ENCODE measurements at regions not wholly inside any gene's neighbourhood (a gene's known extent, or its start where the extent isn't known, plus 50 kb on each side); places are given as distances from the start of the nearest gene placed in this dataset.

GRCh38 chr9:109941771-109942170, 161.8 kb downstream of the PALM2AKAP2 start:
- peaks cover 11% of the 10 kb centered on the region for H3K4me1 ChIP-seq (ENCODE audit: control insufficient read depth, insufficient read depth, low read length, unreplicated experiment)
- no peaks in the 10 kb centered on the region for H3K79me2 ChIP-seq (ENCODE audit: control insufficient read depth, insufficient read depth, low read length, unreplicated experiment)
- no peak overlapping the region for H2AFZ ChIP-seq (ENCODE audit: low read length, unreplicated experiment)
- no peak overlapping the region for H3K4me3 ChIP-seq (ENCODE audit: low read depth, low read length)
- no peak overlapping the region for H3K27ac ChIP-seq (ENCODE audit: low read depth, low read length)
- H3K27me3 ChIP-seq (ENCODE audit: insufficient read depth, low read length), result no peaks in the 10 kb centered on the region
- peaks cover 6% of the 10 kb centered on the region; the same call in 1 of the 2 replicates for H3K36me3 ChIP-seq (ENCODE audit: insufficient read depth, low read length)

- H3K4me3 ChIP-seq (ENCODE audit: low read depth, low read length), result no peak overlapping the region
Measured at GRCh38 chr9:109945573-109945972, 165.6 kb downstream of the PALM2AKAP2 start.

DNA sequence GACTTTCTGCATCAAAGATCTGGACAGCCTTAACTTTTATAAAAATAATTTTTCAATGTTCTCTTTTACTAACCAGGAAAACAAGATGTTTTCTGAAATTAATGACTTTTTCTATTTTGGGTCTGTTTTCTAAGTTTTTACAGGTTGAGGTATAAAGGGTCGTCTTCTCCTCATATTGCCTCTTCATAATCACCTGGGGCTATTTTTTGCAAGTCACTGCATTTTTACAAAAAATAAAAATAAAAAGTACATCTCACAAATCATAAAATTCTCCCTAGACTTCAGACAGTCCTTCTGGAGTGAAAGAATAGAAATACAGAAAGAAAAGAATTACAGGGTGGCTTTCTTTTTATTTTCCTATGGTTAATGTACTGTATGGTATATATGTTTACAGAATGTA, 168.5 kb downstream of the PALM2AKAP2 start:
- H3K79me2 ChIP-seq (ENCODE audit: control insufficient read depth, insufficient read depth, low read length, unreplicated experiment), result no peaks in the 10 kb centered on the region
- no peaks in the 10 kb centered on the region for H3K36me3 ChIP-seq (ENCODE audit: insufficient read depth, low read length)
- peaks cover 11% of the 10 kb centered on the region for H3K4me1 ChIP-seq (ENCODE audit: control insufficient read depth, insufficient read depth, low read length, unreplicated experiment)
- H2AFZ ChIP-seq (ENCODE audit: low read length, unreplicated experiment), result no peak overlapping the region
- H3K27ac ChIP-seq (ENCODE audit: low read depth, low read length), result no peak overlapping the region
- H3K4me3 ChIP-seq (ENCODE audit: low read depth, low read length), result no peak overlapping the region
- no peaks in the 10 kb centered on the region for H3K27me3 ChIP-seq (ENCODE audit: insufficient read depth, low read length)

More at GRCh38 chr9:109945573-109945972, 165.6 kb downstream of the PALM2AKAP2 start:
- Histone ChIP-seq H2AFZ (ENCODE audit: low read length, unreplicated experiment) (no peak overlapping the region), H3K27ac (ENCODE audit: low read depth, low read length) (no peak overlapping the region), H3K36me3 (ENCODE audit: insufficient read depth, low read length) (peaks cover 6% of the 10 kb centered on the region; the same call in 1 of the 2 replicates), H3K4me1 (ENCODE audit: control insufficient read depth, insufficient read depth, low read length, unreplicated experiment) (peaks cover 11% of the 10 kb centered on the region), H3K79me2 (ENCODE audit: control insufficient read depth, insufficient read depth, low read length, unreplicated experiment) (no peaks in the 10 kb centered on the region), H3K27me3 (ENCODE audit: insufficient read depth, low read length) (no peaks in the 10 kb centered on the region)

DNA sequence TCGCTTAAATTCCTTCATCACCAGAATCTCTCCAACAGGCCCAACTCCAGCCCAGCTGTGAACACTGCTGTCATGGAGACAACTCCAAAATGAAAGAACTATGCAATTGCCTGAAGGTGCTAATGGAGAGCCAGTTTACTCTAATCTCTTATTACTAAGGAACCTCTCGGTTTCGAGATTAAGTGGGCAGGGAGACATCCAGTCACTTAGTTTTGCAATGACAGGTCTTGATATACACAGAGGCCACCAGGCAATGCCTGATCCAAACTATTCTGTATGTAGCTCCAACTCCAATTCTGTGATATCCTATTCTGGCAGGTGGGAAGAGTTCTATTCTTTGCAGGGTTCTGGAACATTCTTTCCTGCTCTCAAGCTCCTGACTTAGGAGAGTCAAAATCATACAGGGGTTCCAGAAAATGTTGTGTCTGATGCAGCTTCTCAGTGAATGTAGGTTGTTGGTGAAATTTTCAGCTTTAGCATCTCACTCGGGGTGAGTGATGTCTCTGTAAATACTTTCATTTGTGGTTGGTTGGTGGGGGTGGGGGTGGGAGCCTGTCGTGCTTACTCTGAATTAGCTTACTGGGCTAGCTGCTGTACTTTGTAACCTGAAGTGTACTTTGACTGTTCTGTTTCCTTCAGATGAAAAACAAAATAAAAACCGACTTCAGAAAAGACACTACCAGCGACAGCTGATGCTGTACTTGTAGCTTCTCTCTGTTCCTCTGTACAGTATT, 170.9 kb downstream of the PALM2AKAP2 start:
- Histone ChIP-seq H3K4me1 (ENCODE audit: control insufficient read depth, insufficient read depth, low read length, unreplicated experiment) (peaks cover 1% of the 10 kb centered on the region), H2AFZ (ENCODE audit: low read length, unreplicated experiment) (no peak overlapping the region)

GRCh38 chr9:109953300-109953699, 173.3 kb downstream of the PALM2AKAP2 start:
- no peaks in the 10 kb centered on the region for H3K79me2 ChIP-seq (ENCODE audit: control insufficient read depth, insufficient read depth, low read length, unreplicated experiment)
- no peak overlapping the region for H2AFZ ChIP-seq (ENCODE audit: low read length, unreplicated experiment)
- no peaks in the 10 kb centered on the region for H3K4me1 ChIP-seq (ENCODE audit: control insufficient read depth, insufficient read depth, low read length, unreplicated experiment)
- H3K27me3 ChIP-seq (ENCODE audit: insufficient read depth, low read length), result no peaks in the 10 kb centered on the region
- no peaks in the 10 kb centered on the region for H3K36me3 ChIP-seq (ENCODE audit: insufficient read depth, low read length)
- H3K27ac ChIP-seq (ENCODE audit: low read depth, low read length), result no peak overlapping the region
- H3K4me3 ChIP-seq (ENCODE audit: low read depth, low read length), result no peak overlapping the region

More for the DNA sequence above, 170.9 kb downstream of the PALM2AKAP2 start:
- no peaks in the 10 kb centered on the region for H3K36me3 ChIP-seq (ENCODE audit: insufficient read depth, low read length)
- no peak overlapping the region for H3K27ac ChIP-seq (ENCODE audit: low read depth, low read length)
- no peaks in the 10 kb centered on the region for H3K79me2 ChIP-seq (ENCODE audit: control insufficient read depth, insufficient read depth, low read length, unreplicated experiment)
- H3K27me3 ChIP-seq (ENCODE audit: insufficient read depth, low read length), result no peaks in the 10 kb centered on the region
- H3K4me3 ChIP-seq (ENCODE audit: low read depth, low read length), result no peak overlapping the region

- H3K4me3 ChIP-seq (ENCODE audit: low read depth, low read length), result no peak overlapping the region
- H3K4me1 ChIP-seq (ENCODE audit: control insufficient read depth, insufficient read depth, low read length, unreplicated experiment), result no peaks in the 10 kb centered on the region
- no peaks in the 10 kb centered on the region for H3K27me3 ChIP-seq (ENCODE audit: insufficient read depth, low read length)
- H3K36me3 ChIP-seq (ENCODE audit: insufficient read depth, low read length), result no peaks in the 10 kb centered on the region
- no peak overlapping the region for H3K27ac ChIP-seq (ENCODE audit: low read depth, low read length)
- H3K79me2 ChIP-seq (ENCODE audit: control insufficient read depth, insufficient read depth, low read length, unreplicated experiment), result no peaks in the 10 kb centered on the region
- no peak overlapping the region for H2AFZ ChIP-seq (ENCODE audit: low read length, unreplicated experiment)
Measured at GRCh38 chr9:109953813-109954497, 174.0 kb downstream of the PALM2AKAP2 start.

DNA sequence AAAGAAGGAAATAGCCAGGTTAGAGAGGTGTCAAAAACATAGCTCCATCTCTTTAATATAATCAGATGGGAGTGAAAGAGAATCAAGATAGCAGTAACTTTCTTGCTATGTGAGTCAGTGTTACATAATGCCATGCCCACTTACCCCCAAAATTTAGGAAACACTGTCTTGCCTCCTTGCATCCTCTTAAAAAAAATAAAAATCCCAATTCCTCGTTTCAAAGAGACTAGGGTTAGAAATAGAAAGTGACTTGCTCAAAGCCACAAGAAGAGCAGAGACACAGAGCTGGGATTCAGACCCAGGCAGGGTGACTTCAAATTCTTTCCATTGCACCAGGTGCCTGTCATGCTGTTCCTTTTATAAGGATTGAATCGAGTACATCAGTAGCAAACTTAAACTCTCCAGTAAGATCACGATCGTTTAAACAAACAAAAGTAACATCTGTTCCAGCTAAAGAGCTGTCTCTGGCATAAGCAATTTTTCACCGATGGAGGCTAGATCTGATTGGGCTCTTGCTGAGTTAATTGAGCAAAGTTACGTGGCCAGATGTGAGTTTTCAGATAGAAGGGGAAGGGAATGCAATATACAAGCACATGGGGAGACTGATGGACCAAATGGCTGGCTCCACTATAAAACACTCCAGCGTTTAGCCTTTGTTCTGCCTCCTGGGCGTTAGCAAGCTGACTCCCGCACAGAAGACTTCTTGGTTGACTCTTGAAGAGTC, 176.9 kb downstream of the PALM2AKAP2 start:
- H3K36me3 ChIP-seq (ENCODE audit: insufficient read depth, low read length), result no peaks in the 10 kb centered on the region
- no peak overlapping the region for H3K27ac ChIP-seq (ENCODE audit: low read depth, low read length)
- no peak overlapping the region for H3K4me3 ChIP-seq (ENCODE audit: low read depth, low read length)
- no peaks in the 10 kb centered on the region for H3K27me3 ChIP-seq (ENCODE audit: insufficient read depth, low read length)
- H3K4me1 ChIP-seq (ENCODE audit: control insufficient read depth, insufficient read depth, low read length, unreplicated experiment), result no peaks in the 10 kb centered on the region
- H2AFZ ChIP-seq (ENCODE audit: low read length, unreplicated experiment), result no peak overlapping the region
- no peaks in the 10 kb centered on the region for H3K79me2 ChIP-seq (ENCODE audit: control insufficient read depth, insufficient read depth, low read length, unreplicated experiment)

GRCh38 chr9:109959679-109960078, 179.7 kb downstream of the PALM2AKAP2 start:
- no peak overlapping the region for H3K4me3 ChIP-seq (ENCODE audit: low read depth, low read length)

DNA sequence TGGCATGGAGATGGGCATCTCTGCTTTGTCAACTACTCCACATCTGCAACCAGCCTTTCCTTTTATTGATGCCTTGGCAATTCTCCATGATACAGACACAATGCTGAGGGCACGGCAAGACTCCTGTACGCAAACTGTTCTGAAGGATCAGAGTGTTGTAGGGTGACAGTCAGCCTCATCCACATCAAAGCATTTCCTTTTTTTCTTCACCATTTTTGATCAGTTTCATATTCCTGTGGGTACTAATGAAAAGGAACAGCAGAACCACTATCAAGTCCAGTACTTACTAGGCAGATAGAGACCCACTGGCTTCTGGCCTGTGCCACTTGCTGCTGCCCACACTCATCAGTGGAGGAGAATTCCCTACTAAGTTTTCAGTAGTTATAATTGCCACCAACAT, 181.6 kb downstream of the PALM2AKAP2 start:
- no peaks in the 10 kb centered on the region for H3K27me3 ChIP-seq (ENCODE audit: insufficient read depth, low read length)
- no peaks in the 10 kb centered on the region for H3K36me3 ChIP-seq (ENCODE audit: insufficient read depth, low read length)
- no peak overlapping the region for H3K4me3 ChIP-seq (ENCODE audit: low read depth, low read length)
- no peaks in the 10 kb centered on the region for H3K4me1 ChIP-seq (ENCODE audit: control insufficient read depth, insufficient read depth, low read length, unreplicated experiment)
- H2AFZ ChIP-seq (ENCODE audit: low read length, unreplicated experiment), result no peak overlapping the region
- no peak overlapping the region for H3K27ac ChIP-seq (ENCODE audit: low read depth, low read length)
- H3K79me2 ChIP-seq (ENCODE audit: control insufficient read depth, insufficient read depth, low read length, unreplicated experiment), result no peaks in the 10 kb centered on the region

More at GRCh38 chr9:109959679-109960078, 179.7 kb downstream of the PALM2AKAP2 start:
- no peak overlapping the region for H3K27ac ChIP-seq (ENCODE audit: low read depth, low read length)
- no peaks in the 10 kb centered on the region for H3K4me1 ChIP-seq (ENCODE audit: control insufficient read depth, insufficient read depth, low read length, unreplicated experiment)
- H2AFZ ChIP-seq (ENCODE audit: low read length, unreplicated experiment), result no peak overlapping the region
- no peaks in the 10 kb centered on the region for H3K27me3 ChIP-seq (ENCODE audit: insufficient read depth, low read length)
- no peaks in the 10 kb centered on the region for H3K79me2 ChIP-seq (ENCODE audit: control insufficient read depth, insufficient read depth, low read length, unreplicated experiment)
- no peaks in the 10 kb centered on the region for H3K36me3 ChIP-seq (ENCODE audit: insufficient read depth, low read length)

- no peaks in the 10 kb centered on the region for H3K27me3 ChIP-seq (ENCODE audit: insufficient read depth, low read length)
- H3K79me2 ChIP-seq (ENCODE audit: control insufficient read depth, insufficient read depth, low read length, unreplicated experiment), result no peaks in the 10 kb centered on the region
- H3K27ac ChIP-seq (ENCODE audit: low read depth, low read length), result no peak overlapping the region
- H3K4me3 ChIP-seq (ENCODE audit: low read depth, low read length), result no peak overlapping the region
- H2AFZ ChIP-seq (ENCODE audit: low read length, unreplicated experiment), result no peak overlapping the region
- no peaks in the 10 kb centered on the region for H3K36me3 ChIP-seq (ENCODE audit: insufficient read depth, low read length)
- H3K4me1 ChIP-seq (ENCODE audit: control insufficient read depth, insufficient read depth, low read length, unreplicated experiment), result no peaks in the 10 kb centered on the region
Measured at GRCh38 chr9:109962215-109962614, 182.2 kb downstream of the PALM2AKAP2 start.

All from ACC112 (cell line).